GM21423 (cell line): ENCODE measurements at regions not wholly inside any gene's neighbourhood (a gene's known extent, or its start where the extent isn't known, plus 50 kb on each side); places are given as distances from the start of the nearest gene placed in this dataset.

Experiments used
- ATAC-seq: cut with Tn5 transposase; IDR thresholded peaks from one replicate; pipeline ENCODE4 v1.9.1; 2021; ENCODE audit warnings: mild to moderate bottlenecking, moderate library complexity; ENCODE audit not compliant: unreplicated experiment

DNA sequence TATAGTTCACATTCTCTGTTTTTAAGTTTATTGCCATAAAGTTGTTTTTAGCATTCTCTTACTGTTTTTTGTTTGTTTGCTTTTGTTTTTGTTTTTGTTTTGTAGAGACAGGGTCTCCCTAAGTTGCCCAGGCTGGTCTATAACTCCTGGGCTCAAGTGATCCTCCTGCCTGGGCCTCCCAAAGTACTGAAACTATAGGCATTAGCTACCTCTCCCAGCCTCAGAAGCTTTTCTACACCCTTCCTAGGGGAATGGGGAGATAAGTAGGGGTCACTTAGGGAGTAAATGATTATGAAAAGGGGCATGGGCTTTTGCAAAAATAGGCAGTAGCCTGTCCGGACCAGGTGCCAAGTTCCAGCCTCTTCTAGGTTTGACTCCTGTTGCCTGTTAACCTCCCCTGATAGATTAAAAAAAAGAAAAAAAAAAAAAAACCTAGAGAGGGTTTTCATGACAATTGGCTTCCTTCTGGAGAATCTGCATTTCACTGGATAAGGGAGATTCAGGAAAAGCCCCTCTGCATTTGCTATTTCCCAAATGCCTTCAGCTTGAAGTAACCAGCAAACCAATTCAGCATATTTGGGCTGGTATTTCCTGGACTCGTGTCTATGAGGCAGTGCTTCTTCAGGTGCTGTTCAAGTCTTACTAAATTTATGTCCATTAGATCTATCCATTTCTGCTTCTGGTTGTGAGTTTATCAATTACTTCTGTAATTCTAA, 216.8 kb downstream of the TM9SF2 start:
- no peak for ATAC-seq

DNA sequence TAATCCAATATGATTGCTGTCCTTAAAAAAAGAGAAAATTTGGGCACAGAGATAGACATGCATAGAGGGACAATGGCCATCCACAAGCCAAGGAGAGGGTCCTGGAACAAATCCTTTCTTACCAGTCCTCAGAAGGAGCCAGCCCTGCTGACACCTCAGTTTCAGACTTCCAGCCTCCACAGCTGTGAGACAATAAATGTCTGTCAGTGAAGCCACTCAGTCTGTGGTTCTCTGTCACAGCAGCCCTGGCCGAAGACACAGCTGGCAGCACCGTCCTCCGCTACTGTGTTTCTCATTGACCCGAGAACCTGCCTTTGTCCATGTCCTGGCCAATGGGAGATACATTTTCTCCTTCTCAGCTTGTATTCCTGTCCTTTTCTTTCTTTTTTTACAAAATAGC, 207.9 kb downstream of the TM9SF2 start:
- no peak for ATAC-seq

DNA sequence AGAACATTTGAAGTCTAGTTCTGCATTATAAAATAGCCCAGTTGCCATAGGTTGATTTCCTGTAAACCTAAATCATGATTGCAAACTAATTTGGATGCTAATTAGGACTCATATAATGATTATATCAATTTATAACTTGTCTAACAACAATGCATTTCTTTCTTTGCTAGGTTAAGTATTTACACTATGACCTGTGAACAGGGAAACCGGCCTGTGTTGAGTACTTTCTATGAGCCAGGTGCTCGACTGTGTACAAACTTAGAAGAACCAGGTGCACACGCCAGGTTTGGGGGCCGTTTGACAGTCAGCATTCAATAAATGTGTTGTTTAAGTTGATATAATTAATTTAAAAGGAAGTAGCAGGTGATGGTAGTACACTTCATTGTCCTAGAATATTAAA, 203.1 kb downstream of the TM9SF2 start:
- ATAC-seq, result no peak

DNA sequence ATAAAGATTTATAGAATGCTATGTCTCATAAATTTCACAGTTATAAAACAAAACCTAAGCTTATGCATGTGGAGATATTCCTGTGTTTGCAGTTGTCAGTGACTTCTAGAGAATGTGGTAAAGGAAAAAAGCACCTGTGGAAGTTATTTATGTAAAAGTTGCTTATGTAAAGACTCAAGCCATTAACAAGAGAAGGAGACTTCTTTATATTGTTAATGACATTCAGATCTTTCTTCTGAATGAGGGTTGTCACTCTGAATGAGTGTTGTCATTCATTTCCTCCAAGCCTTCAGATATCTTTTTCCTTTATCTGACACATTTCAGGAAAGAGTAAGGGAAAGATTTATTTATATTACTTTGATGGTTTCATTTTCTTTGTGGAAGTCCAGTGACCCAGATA, 202.6 kb downstream of the TM9SF2 start:
- no peak for ATAC-seq

DNA sequence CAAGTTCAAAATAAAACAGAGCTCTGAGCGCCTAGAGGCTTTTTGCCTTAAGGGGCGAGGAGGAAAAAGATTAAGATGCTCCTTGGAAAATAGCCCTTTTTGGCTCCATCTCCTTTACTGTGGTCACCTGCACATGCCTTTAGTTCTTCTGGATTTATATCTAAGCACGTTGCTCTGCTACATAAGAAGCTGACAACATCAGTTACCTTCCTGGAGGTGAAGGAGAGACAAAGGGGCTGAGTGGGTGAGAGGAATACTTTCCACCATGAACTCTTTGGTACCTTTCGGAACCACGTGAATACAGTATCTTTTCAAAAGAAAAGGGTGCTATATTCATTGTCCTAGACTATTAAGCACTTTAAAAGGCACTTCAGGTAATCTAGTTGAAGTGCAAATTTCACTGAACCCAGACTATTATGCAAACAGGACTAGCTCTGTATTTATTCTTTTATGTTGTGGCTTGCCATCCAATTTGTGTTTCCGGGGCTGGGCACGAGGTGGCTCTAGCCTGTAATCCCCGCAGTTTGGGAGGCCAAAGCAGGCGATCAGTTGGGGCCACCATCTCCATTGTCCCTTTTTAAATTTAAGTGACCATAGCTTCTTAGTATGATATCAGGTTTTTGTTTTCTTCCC, 201.5 kb downstream of the TM9SF2 start:
- ATAC-seq, result no peak

DNA sequence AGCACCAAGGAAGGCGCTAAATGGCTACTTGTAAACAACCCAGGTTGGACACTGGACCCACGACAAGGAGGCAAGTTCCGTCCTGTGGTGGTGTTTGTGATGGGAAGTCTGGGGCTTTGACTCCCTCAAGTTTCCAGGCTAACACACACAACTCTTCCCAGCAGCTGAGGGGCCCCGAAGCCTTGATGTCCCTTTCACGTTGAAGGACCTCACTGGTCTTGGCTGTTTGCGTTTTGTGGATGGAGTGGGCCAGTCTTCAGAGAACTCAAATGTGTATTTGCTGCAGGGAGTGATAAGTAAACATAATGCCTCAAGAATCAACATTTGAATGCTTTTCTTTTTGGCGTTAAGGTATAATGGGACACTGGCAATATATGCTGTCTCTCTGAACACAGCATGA, 199.2 kb downstream of the TM9SF2 start:
- ATAC-seq, result no peak

DNA sequence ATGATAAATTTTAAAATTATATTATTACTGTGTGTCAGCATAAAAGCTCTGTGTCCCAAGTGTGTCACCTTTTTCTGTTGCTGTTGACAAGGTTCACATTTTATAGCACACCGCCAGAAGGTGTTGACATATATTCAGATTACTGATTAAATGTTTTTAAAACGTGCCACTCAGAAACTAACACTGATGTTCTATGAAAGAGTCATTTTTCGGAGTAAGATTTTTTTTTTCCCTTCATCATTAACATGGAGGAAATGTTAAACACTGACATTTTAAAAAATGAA, 197.5 kb downstream of the TM9SF2 start:
- ATAC-seq, result no peak

DNA sequence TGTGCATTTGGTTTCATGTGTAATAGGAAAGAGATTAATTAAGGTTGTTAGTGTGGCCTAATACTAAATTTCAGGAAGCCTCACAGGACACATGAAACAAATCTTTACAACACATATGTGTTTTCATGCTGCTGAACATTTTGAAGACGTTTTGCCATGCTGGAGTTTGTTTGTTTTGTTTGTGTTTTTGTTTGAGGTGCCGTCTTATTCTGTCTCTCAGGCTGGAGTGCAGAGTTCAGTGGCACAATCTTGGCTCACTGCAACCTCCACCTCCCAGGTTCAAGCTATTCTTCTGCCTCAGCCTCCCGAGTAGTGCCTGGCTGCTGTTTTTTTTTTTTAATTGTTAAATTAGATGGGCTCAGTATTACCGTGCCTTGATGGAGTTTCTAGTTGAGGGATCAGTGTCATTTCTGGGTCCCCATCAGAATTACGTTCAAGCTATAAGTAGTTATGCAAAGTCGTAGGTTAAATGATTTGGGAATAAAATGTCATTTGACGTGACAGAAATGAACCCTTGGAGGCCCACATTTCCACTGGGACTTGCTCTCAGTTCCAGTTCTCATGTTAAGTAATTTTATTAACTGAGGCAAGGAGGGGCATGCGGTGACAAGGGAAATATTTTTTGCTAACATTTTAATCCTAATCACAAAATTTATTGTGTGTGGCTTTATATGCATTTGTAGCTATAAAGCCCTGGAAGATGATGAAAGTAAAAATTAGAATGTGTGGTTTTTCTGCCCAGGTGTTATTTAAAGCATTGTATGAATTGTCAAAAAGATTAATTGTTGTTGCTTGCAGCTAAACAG, 196.9 kb downstream of the TM9SF2 start:
- ATAC-seq, result no peak

DNA sequence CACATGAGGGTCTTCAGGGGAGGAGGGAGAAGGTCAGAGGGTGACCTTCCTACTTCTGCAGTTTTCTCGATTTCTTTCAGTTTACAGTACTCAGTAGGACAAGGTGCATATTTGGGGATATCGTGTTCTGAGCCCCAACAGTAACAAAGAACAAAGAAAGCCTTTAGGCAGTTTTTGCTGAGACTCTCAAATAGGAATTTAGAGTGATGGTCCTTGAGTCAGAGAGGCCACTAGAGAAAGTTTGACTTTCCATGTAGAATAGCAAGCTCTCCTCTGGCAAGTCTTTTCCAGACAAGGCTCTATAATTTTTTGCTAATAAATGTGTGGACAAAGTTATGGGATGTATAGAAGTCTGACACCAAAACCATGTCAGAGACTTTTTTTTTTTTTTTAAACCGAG, 194.6 kb downstream of the TM9SF2 start:
- no peak for ATAC-seq

DNA sequence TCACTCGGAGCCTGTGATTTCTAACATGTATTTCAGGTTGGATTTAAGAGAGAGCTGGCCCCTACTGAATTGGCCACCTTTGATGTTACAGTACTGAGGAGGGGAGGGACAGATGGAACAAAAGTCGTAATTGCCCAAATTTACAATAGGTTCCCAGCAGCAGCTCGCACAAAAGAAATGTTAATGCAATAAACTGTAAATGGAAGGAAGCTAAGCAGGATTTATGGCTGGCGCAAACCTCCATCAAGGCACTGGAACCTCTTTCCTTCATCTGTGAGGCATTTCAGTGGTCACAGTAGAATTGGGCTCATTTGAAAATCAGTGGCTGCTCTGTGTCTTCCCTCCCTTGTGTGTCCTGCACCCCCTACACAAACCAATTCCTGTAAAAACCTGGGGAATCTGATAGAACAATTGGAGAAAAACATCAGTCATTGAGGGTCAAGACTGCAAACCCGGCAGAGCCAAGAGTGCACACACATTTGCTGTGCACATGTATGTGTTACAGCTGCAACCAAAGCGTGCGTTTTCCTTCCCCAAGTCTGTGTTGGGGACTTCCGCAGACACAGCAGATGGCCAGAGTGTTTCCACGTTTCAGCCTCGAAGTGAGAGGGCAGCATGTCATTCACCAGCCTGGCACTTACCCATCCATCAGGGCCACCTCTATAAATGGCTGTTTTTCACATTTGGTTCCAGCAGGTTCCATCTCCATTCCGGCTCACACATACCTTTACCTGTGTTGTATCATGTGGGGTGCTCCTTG, 192.8 kb downstream of the TM9SF2 start:
- no peak for ATAC-seq

DNA sequence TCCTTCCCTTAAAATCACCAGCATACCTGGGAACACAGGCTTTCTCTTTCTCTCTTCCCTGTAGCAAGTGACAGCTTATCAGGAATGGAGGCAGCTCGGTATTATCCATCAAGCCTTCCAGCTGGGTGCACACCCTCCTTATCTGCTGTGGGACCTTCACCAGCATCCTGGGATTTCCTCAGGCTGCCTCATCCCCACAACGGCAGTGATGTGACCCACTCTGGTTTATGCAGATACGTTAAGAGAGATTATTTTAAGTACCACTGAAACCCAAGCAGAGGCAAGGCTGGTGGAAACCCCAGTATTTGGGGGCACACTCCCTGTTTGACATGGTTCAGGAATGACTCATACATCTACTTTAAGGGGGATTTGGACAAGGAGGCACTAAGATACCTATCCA, 192.1 kb downstream of the TM9SF2 start:
- no peak for ATAC-seq

DNA sequence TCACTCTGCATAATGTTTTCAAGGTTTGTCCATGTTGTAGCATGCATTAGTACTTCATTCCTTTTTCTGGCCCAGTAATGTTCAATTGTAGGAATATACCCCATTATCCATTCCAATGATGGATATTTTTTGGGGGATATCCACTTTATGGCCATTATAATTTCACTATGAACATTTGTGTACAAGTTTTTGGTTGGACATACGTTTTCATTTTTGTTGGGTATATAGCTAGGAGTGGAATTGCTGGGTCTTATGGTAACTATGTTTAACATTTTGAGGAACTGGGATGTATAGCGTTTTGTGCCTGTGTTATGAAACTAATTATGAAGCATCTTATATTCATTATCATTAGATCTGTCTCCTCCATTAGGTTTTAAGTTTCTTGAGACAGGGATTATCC, 191.6 kb downstream of the TM9SF2 start:
- ATAC-seq, result no peak

DNA sequence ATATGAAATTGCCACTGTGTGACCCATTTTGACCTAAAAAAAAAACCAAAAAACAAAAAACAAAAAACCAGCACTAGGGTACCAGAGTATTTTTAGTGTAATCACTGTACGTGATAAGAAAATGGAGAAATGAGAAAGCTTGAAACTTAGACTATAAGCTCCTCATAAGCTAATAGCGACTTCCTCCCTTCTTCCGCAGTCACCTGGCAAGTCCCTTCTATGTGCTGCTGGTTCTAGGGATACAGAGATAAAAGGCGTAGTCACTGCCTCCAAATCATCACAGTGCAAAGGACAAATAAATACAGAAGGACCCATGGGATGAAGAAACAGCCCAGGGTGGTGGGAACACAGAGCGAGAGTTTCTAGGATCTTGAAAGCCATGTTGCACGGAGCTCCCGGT, 190.3 kb downstream of the TM9SF2 start:
- no peak for ATAC-seq

DNA sequence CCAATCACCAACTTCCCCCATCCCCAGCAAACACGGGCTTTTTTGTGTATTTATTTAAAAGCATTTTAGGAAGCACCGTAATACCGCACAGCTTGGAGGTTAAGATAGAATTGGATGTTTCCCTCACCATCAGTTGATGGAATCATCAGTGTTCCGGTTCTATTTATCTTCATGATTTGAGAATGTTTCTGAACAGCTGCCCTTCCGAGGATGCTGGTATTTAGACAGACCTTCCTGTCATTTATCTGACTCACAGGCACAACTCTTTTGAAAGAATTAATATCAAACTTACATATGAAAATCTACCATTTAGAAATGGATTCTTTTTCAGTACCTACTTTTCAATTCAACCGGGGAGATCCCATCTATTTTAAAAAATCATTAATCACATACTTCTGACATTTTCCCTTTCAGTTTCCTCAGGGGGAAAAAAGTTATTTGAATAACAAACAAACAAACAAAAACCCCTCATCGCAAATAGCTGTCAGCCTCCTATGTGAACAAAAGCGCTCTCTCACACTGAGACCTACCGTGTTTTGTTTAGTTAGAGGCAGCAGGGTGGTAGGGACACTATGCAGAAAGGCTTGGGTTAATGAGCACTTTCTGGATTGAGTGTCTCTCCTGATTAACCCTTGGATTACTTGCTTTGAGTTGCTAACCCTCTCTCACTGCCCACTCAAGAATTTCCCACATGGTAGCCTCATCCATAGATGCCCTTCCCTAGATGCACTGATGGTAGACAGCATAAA, 189.3 kb downstream of the TM9SF2 start:
- no peak for ATAC-seq

DNA sequence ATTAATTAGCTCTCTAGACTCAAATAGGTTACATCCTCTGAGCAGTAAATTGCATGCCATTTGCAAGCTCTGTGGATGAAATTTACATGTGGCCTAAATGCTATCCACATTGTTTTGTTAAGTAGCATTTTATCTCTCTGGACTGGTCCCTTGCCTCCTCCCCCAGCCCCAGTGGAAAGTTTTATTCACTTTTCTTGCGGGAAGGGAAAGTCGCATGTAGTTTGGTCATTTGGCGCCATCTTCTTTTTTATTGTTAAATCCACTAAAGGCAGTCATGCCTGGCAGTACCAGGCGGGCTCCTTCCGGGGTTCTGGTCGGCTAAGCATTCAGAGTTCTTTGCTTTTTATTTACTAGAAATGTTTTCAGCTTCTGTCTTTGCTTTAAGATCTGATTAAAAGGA, 188.7 kb downstream of the TM9SF2 start:
- ATAC-seq, result no peak

DNA sequence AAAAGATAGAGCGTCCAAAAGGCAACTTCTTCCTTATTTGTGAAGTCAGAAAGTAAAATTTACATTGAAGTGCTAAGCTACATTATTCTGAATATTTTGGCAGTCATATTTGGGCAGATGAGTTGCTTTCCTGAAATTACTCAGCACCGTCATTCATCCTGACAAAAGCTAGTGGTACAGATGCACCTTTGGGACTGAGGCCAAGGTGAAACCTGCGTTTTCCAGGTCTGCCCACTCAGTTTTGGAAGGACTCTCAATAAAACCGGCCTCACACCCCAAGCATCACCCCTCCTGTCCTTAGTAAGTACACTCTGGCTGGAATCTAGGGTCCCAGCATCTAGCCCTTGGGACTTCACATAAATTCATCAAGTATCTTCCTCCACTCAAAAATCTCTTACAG, 187.5 kb downstream of the TM9SF2 start:
- ATAC-seq, result no peak

DNA sequence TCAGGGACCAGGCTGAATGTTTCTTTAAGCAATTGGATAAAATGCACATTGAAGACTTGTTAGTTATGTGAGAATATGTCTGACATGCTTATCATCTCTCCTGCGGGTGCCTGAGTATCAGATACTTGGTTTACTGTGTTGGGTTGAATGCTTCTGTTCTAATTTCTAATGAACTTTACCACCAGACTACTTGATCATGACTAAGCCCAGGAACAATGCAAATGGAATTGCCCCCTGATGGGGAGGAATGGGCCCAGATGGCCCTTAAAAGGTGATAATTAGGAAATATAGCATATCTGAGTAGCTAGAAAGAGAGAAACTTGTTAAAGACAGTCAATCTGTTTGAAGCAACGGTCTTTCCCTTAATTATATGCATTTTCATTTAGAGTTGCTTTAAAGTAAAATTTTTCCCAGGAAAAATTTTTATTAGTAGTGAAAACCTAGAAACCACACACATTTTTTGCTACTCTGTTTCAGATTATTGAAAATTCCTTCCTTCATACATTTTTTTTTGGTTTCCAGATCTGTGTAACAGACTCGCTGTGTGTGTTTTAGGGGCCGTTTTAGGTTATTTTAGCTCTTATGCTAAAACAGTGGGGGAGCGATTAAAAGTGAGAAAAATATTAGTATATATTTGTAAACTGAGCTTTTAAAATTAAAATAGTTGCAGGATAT, 186.6 kb downstream of the TM9SF2 start:
- no peak for ATAC-seq

DNA sequence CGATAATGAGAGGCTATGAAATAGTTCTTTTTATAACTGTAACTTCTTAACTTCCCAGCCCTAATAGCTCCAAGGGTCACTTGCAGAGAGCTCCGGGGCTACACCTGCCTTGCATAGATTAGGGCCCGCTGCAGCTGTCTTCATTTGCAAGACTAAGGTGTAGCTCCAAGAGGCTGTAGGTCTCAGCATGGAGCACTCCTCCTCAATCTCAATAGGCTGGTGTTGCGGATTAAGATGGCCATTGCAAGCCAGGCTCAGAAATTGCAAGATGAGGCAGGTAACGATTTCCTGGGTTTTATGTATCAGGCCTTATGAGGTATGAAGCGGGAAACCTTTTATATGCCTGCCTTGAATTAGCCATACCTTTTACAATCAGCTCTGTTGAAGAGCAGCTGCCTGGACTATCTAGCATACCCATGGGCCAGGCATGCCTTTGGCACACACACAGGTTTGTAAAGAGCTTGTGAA, 185.7 kb downstream of the TM9SF2 start:
- no peak for ATAC-seq

DNA sequence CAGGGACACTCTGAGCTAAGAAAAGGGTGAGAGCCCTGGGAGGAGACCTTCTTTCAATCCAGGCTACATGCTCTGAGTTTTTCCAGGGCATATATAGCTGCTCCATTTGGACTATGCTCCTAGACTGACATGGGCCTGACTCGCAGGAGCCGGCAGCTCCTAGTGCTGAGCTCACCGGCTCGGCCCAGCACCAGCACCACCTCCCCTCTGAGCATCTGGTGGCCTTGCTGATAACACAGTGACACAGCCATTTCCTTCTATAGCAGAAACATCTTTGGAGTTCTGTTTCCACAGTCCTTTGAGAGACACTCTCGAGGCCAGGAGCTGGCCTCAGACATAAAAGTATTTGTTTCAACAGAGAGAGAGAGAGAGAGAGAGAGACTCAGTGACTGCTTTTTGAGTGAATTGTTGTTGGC, 184.9 kb downstream of the TM9SF2 start:
- ATAC-seq, result no peak

DNA sequence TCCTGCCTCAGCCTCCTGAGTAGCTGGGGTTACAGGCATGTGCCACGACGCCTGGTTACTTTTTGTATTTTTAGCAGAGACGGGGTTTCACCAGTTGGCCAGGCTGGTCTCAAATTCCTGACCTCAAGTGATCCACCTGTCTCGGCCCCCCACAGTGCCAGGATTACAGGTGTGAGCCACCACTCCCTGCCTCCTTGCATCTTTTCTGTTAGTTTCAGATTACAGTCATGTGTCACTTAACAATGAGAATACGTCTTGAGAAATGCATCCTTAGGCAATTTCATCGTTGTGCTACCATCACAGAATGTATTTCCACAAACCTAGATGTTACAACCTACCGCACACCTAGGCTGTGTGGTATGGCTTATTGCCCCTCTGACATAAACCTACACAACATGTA, 180.4 kb downstream of the TM9SF2 start:
- no peak for ATAC-seq
